GM21515 (cell line): ENCODE measurements at regions not wholly inside any gene's neighbourhood (a gene's known extent, or its start where the extent isn't known, plus 50 kb on each side); places are given as distances from the start of the nearest gene placed in this dataset.
"Not testable (repeated sequence)": the region's sequence is repeated elsewhere in the genome, so short reads cannot be mapped to it uniquely, and the experiment has no call there.

Experiments
- ATAC-seq: cut with Tn5 transposase; IDR thresholded peaks from one replicate; pipeline ENCODE4 v1.9.1; 2021; ENCODE audit not compliant: unreplicated experiment

DNA sequence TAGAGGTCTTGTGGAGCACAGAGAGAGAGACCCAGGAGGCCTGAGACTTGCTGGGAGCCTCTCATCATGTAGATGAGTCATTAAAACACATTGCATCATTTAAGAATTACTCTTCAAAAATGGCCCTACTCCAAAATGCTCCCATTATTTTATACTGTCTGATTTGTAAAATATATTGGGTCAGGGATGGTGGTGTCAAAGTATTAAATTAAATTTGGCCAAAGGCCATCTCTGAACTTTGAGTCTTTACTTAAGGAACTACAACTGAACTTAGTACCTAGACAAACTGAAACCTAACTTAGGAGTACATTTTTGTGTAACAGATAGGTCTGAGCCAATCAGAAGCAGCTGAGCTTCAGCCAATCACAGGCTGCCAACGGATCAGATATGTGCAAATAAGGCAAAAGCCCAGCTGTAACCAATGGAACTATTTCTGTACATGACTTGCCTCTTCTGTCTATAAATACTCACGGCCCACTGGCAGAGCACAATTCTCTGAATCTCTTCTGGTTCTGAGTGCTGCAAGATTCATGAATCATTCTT is 657.2 kb downstream of the TLE1 start:
- ATAC-seq: no peak

DNA sequence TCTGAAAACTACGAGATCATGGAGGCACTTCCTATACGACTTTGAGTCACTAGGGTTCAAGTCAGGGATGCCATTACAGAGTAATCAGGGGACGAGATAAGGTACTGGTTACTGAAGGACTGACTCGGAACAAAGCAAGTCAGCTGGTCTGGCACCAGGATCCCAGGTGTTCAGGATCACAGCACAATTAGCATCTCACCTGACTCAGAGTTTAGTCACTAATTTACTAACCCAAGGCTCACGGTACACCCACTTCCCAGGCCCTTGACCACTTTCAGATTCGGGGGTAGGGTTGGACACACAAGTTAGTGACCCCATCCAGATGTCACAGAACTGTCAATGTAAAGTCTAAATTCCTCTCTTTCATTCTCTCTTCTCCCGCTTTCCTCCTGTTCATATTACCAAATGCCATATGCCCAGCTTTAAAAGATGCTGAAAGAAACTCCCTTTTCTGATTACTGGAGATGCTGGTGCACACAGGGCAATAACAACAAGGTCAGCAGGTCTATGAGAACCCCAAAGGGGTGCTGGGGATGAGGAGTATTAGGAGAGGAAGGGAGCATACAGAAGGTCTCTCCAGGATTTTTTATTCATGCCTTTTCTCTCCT is 657.8 kb downstream of the TLE1 start:
- ATAC-seq: no peak

GRCh38 chr9:81030027-81030426 is 659.3 kb downstream of the TLE1 start:
- no peak for ATAC-seq

DNA sequence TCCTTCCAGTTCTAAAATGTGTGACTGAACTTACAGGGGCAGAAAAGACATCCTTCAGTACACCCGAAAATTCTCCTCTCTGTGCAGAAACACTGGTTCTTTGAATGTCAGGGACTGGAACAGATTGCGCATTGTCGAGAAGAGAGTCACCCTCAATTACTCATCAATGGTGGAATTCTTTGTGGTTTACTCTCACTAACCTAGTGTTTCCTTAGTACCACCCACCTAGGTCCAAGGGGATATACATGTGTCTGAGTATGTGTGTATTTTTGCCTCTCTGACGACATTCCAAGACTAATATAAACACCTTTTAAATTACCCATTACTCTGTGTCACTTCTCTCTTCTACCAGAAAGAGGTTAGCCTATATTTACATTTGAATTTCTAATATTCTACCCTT is 660.8 kb downstream of the TLE1 start:
- no peak for ATAC-seq

- ATAC-seq: no peak
Measured at GRCh38 chr9:81022177-81022576, 667.2 kb downstream of the TLE1 start.

DNA sequence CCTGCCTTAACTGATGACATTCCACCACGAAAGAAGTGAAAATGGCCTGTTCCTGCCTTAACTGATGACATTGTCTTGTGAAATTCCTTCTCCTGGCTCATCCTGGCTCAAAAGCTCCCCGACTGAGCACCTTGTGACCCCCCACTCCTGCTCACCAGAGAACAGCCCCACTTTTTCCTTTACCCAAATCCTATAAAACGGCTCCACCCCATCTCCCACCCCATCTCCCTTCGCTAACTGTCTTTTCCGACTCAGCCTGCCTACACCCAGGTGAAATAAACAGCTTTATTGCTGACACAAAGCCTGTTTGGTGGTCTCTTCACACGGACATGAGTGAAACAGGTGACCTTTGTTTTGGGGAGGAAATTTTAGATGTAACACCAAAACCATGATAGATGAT is 674.4 kb downstream of the TLE1 start:
- not testable (repeated sequence) for ATAC-seq

GRCh38 chr9:81013191-81013590 is 676.2 kb downstream of the TLE1 start:
- ATAC-seq: not testable (repeated sequence)

GRCh38 chr9:81002906-81003305 is 686.4 kb downstream of the TLE1 start:
- no peak for ATAC-seq

DNA sequence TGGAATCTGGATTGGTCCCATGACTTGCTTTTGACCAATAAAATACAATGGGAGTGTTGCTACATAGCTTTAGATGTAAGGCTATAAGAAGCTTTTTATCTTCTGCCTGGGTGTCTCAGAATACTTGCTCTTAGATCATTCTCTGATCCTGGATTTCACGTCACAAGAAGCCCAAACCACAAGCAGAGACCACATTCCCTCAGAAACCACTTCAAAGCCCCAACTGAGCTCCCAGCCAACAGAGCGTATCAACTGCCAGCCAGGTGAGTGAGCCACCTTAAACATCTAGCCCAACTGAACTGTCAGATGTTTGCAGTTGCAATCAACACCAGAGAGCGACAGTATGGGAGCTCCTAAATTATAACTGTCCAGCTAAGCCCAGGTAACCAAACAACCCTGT is 687.1 kb downstream of the TLE1 start:
- ATAC-seq: no peak

DNA sequence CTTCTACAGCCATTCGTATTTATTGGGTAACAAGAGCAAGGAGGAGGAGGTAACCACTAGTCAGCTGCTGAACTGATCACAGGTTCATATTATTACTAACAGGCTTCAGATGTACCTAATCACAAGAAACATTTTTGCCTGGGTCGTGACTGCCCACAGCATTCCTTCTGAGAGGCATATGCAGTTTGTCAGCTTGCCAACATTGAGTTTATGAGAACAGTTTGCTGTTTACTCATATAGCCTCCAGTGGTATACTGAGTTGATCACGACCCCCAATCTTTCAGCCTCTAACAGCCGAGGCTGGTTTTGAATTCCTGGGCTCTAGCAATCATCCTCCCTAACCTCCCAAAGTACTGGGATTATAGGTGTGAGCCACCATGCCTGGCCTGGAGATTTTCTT is 693.6 kb downstream of the TLE1 start:
- ATAC-seq: no peak

- ATAC-seq: no peak
Measured at GRCh38 chr9:80994892-80995291, 694.5 kb downstream of the TLE1 start.

DNA sequence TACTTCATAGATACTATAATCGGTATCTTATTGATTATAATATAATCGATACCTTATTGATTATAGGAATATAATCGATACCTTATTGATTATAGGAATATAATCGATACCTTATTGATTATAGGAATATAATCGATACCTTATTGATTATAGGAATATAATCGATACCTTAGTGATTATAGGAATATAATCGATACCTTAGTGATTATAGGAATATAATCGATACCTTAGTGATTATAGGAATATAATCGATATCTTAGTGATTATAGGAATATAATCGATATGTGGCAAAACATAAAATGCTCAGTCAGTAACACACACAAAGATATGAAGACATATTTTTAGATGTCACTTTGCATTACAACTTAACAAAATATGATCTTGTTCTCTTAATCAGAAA is 703.8 kb downstream of the TLE1 start:
- ATAC-seq: not testable (repeated sequence)

DNA sequence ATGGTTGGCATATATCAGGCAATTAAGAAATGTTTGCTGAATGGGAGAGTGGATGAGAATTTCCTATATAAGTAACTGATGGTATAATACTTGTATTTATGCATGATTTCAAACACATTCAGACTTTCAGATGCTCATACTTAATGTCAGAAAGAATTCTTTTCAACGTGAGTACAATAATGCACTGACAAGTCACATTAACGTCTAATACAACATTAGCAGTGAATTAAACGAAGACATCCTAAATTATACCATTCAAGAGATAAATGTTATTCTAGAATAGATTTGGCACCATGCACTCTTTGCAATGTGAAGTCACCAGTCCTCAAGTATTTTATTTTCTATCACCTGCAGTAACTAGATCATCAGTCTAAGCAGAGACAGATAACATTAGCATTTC is 712.9 kb downstream of the TLE1 start:
- no peak for ATAC-seq

- not testable (repeated sequence) for ATAC-seq
Measured at GRCh38 chr9:80970377-80970776, 719.0 kb downstream of the TLE1 start.

- no peak for ATAC-seq
Measured at GRCh38 chr9:80968611-80969010, 720.7 kb downstream of the TLE1 start.

GRCh38 chr9:80964914-80965313 is 724.4 kb downstream of the TLE1 start:
- no peak for ATAC-seq

- no peak for ATAC-seq
Measured at GRCh38 chr9:80964374-80964773, 725.0 kb downstream of the TLE1 start.

- no peak for ATAC-seq
Measured at GRCh38 chr9:80957801-80958200, 731.5 kb downstream of the TLE1 start.

DNA sequence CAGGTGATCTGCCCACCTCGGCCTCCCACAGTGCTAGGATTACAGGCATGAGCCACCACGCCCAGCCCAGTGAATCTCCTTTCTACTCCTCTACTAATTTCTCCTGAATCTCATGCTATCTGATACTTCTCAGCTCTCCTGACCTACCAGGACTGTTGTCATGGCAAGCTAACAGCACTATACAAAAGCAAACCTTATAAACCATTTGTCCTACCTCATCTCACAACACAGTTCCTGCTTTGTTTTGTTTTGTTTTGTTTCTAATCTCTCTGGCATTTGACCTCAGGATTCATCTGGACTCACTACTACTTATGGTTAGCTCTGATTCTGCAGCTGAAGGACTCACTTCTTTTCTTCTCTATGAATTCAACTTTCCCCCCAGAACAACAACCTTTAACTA is 734.8 kb downstream of the TLE1 start:
- ATAC-seq: no peak

- ATAC-seq: no peak
Measured at GRCh38 chr9:80952363-80952922, 736.9 kb downstream of the TLE1 start.

DNA sequence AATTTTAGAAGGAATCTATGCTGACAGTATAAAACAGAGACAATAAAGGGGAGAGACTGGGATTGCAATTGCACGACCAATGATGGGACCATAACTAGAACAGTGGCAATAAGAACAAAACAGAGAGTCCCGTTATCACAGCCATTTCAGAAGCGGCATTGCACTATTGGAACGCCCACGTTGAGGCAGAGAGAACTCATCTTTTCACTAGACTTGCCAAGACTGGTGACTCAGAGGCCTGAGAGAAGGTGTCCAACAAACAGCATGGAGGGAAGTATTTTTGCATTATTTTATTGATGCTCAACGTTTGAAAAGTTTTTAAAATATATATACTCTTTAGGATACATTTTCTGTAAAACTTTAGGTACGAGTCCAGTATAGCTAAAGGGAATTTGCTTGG is 737.7 kb downstream of the TLE1 start:
- no peak for ATAC-seq

- ATAC-seq: no peak
Measured at GRCh38 chr9:80948876-80949275, 740.5 kb downstream of the TLE1 start.

GRCh38 chr9:80948066-80948465 is 741.3 kb downstream of the TLE1 start:
- ATAC-seq: no peak
